ENCODE measurements at regions not wholly inside any gene's neighbourhood (a gene's known extent, or its start where the extent isn't known, plus 50 kb on each side); places are given as distances from the start of the nearest gene placed in this dataset.

GRCh38 chr2:147739508-147739907 is 105.3 kb upstream of the ACVR2A start:
- no peak for TF ChIP-seq POLR2A (IDR thresholded peaks at IDR 0.05)
- TF ChIP-seq CTCF (IDR thresholded peaks at IDR 0.05) = no peak
